H9 (cell line): ENCODE measurements at regions not wholly inside any gene's neighbourhood (a gene's known extent, or its start where the extent isn't known, plus 50 kb on each side); places are given as distances from the start of the nearest gene placed in this dataset.

ENCODE experiments used
- DNase-seq: peaks from one replicate; pipeline ENCODE4 v3.0.0-alpha.2; 2017
- H2AFZ ChIP-seq: one replicate; pipeline ENCODE4 v1.6.1; 2013; ENCODE audit warnings: mild to moderate bottlenecking, low read length, control low read depth, moderate library complexity
- H2AK5ac ChIP-seq: 2 replicates; pipeline ENCODE4 v1.6.1; 2013; ENCODE audit warnings: low read length, control low read depth, mixed read lengths; ENCODE audit not compliant: insufficient read length
- H2BK120ac ChIP-seq: one replicate; pipeline ENCODE4 v1.6.1; 2013; ENCODE audit warnings: low read depth, mild to moderate bottlenecking, low read length, control low read depth, inconsistent platforms; ENCODE audit not compliant: poor library complexity, severe bottlenecking
- H2BK12ac ChIP-seq: 2 replicates; pipeline ENCODE4 v1.6.1; 2013; ENCODE audit warnings: low read length, control low read depth, mixed read lengths, low read depth; ENCODE audit not compliant: insufficient read length
- H2BK15ac ChIP-seq: 2 replicates; pipeline ENCODE4 v1.6.1; 2013; ENCODE audit warnings: low read depth, low read length, control low read depth
- H2BK20ac ChIP-seq: one replicate; pipeline ENCODE4 v1.6.1; 2013; ENCODE audit warnings: low read depth, mild to moderate bottlenecking, low read length, control low read depth, inconsistent platforms; ENCODE audit not compliant: poor library complexity, severe bottlenecking
- H2BK5ac ChIP-seq: 2 replicates; pipeline ENCODE4 v1.6.1; 2013; ENCODE audit warnings: low read length, control low read depth, mixed read lengths; ENCODE audit not compliant: insufficient read length
- H3K14ac ChIP-seq: 2 replicates; pipeline ENCODE4 v1.6.1; 2013; ENCODE audit warnings: low read length, control low read depth; ENCODE audit not compliant: insufficient read depth
- H3K18ac ChIP-seq: 2 replicates; pipeline ENCODE4 v1.6.1; 2013; ENCODE audit warnings: low read depth, mild to moderate bottlenecking, mixed read lengths, low read length, control low read depth; ENCODE audit not compliant: insufficient read length
- H3K23ac ChIP-seq: 2 replicates; pipeline ENCODE4 v1.6.1; 2013; ENCODE audit warnings: low read length, control low read depth, mixed read lengths, low read depth; ENCODE audit not compliant: insufficient read length
- H3K23me2 ChIP-seq: 2 replicates; pipeline ENCODE4 v1.6.1; 2013; ENCODE audit warnings: low read depth, mild to moderate bottlenecking, mixed read lengths, low read length, control low read depth; ENCODE audit not compliant: insufficient read length, poor library complexity, severe bottlenecking
- H3K27ac ChIP-seq: 2 replicates; pipeline ENCODE4 v1.5.1; 2013; ENCODE audit warnings: low read length, control low read depth, mixed read lengths, low read depth; ENCODE audit not compliant: insufficient read length
- H3K27me3 ChIP-seq: 2 replicates; pipeline ENCODE4 v1.6.1; 2013; ENCODE audit warnings: low read length, control low read depth, inconsistent platforms; ENCODE audit not compliant: insufficient read depth
- H3K4ac ChIP-seq: 2 replicates; pipeline ENCODE4 v1.6.1; 2013; ENCODE audit warnings: low read depth, mild to moderate bottlenecking, control low read depth, inconsistent platforms, low read length, moderate library complexity
- H3K4me1 ChIP-seq: 2 replicates; pipeline ENCODE4 v1.6.1; 2013; ENCODE audit warnings: low read length, control low read depth, inconsistent platforms; ENCODE audit not compliant: insufficient read depth
- H3K4me2 ChIP-seq: 2 replicates; pipeline ENCODE4 v1.6.1; 2013; ENCODE audit warnings: low read length, control low read depth, mixed read lengths; ENCODE audit not compliant: insufficient read length, insufficient read depth
- H3K56ac ChIP-seq: 2 replicates; pipeline ENCODE4 v1.6.1; 2013; ENCODE audit warnings: low read depth, mild to moderate bottlenecking, mixed read lengths, low read length, control low read depth; ENCODE audit not compliant: insufficient read length
- H3K79me1 ChIP-seq: 2 replicates; pipeline ENCODE4 v1.6.1; 2013; ENCODE audit warnings: low read depth, mild to moderate bottlenecking, moderate library complexity, low read length, control low read depth, inconsistent platforms; ENCODE audit not compliant: insufficient read depth, poor library complexity, severe bottlenecking
- H3K79me2 ChIP-seq: 2 replicates; pipeline ENCODE4 v1.6.1; 2013; ENCODE audit warnings: low read length, control low read depth, inconsistent platforms; ENCODE audit not compliant: insufficient read depth
- H3K9ac ChIP-seq: 2 replicates; pipeline ENCODE4 v1.6.1; 2013; ENCODE audit warnings: low read length, control low read depth, mixed read lengths; ENCODE audit not compliant: insufficient read length; ENCODE audit errors: extremely low read depth
- H3K9me3 ChIP-seq: one replicate; pipeline ENCODE4 v1.6.1; 2013; ENCODE audit warnings: low read depth, low read length, inconsistent platforms; ENCODE audit not compliant: control insufficient read depth
- H3T11ph ChIP-seq: one replicate; pipeline ENCODE4 v1.6.1; 2013; ENCODE audit warnings: mild to moderate bottlenecking, low read length, control low read depth, inconsistent platforms
- H4K20me1 ChIP-seq: one replicate; pipeline ENCODE4 v1.6.1; 2013; ENCODE audit not compliant: control insufficient read depth, insufficient read length, insufficient read depth
- H4K5ac ChIP-seq: 2 replicates; pipeline ENCODE4 v1.6.1; 2013; ENCODE audit warnings: low read depth, mild to moderate bottlenecking, mixed read lengths, low read length, control low read depth; ENCODE audit not compliant: insufficient read length
- H4K8ac ChIP-seq: replicated peaks from 2 replicates; pipeline ENCODE4 v1.6.1; 2013; ENCODE audit warnings: low read length, control low read depth, mixed read lengths, low read depth; ENCODE audit not compliant: insufficient read length
- H4K91ac ChIP-seq: 2 replicates; pipeline ENCODE4 v1.6.1; 2013; ENCODE audit warnings: low read depth, mild to moderate bottlenecking, moderate library complexity, mixed read lengths, low read length, control low read depth; ENCODE audit not compliant: insufficient read length
- H3K27ac Mint-ChIP-seq, 3 experiments: 2 replicates in 2 of 3; 3 replicates in 1 of 3; pipeline ENCODE4 v1.8.0; 2020 to 2021; ENCODE audit warnings: mixed read lengths in 3 of 3, mild to moderate bottlenecking in 1 of 3, moderate library complexity in 1 of 3
- H3K27me3 Mint-ChIP-seq: 2 replicates; pipeline ENCODE4 v1.8.0; 2021; ENCODE audit warnings: low read depth, mild to moderate bottlenecking, moderate library complexity, mixed read lengths
- H3K36me3 Mint-ChIP-seq, 3 experiments: 2 replicates in 2 of 3; 3 replicates in 1 of 3; pipeline ENCODE4 v1.8.0; 2020 to 2021; ENCODE audit warnings: low read depth in 3 of 3, mixed read lengths in 3 of 3; ENCODE audit not compliant: insufficient read depth in 1 of 3
- H3K4me1 Mint-ChIP-seq, 2 experiments: 2 replicates each; pipeline ENCODE4 v1.8.0; 2020; ENCODE audit warnings: mixed read lengths in 2 of 2
- H3K4me3 Mint-ChIP-seq, 2 experiments: 2 replicates in 1 of 2; 3 replicates in 1 of 2; pipeline ENCODE4 v1.8.0; 2020 to 2021; ENCODE audit warnings: mild to moderate bottlenecking in 2 of 2, mixed read lengths in 2 of 2, moderate library complexity in 1 of 2
- H3K9me3 Mint-ChIP-seq, 2 experiments: 2 replicates in 1 of 2; 3 replicates in 1 of 2; pipeline ENCODE4 v1.8.0; 2020; ENCODE audit warnings: mild to moderate bottlenecking in 2 of 2, mixed read lengths in 2 of 2, moderate library complexity in 1 of 2
- CTCF ChIP-seq: fragments of 200-600 bp; sonication (generic); conservative IDR thresholded peaks from 3 replicates; pipeline ENCODE4 v1.8.0; 2021; ENCODE audit warnings: antibody characterized with exemption, mild to moderate bottlenecking
- WGBS: extraction: QIAGEN DNeasy Blood & Tissue Kit; methylation state at CpG from one replicate; pipeline ENCODE4 v1.1.7; 2013; ENCODE audit warnings: missing lambda C conversion rate, low lambda C conversion rate, mixed read lengths; ENCODE audit not compliant: insufficient read length; ENCODE audit errors: extremely low coverage; 5-methylcytosine and 5-hydroxymethylcytosine counted together

- no peaks in the 10 kb centered on the region for H3K9me3 Mint-ChIP-seq
- Histone ChIP-seq H3K4me2 (no peak overlapping the region), H3K23me2 (no peaks in the 10 kb centered on the region), H3K79me1 (no peaks in the 10 kb centered on the region), H2BK12ac (no peak overlapping the region), H2AFZ (no peak overlapping the region), H2BK15ac (no peak overlapping the region), H3K4me1 (no peaks in the 10 kb centered on the region), H3K4ac (no peak overlapping the region), H3K14ac (no peak overlapping the region), H3K56ac (no peak overlapping the region), H3T11ph (no peak overlapping the region), H4K5ac (no peak overlapping the region), H4K91ac (no peak overlapping the region), H2AK5ac (no peak overlapping the region), H3K18ac (no peak overlapping the region), H3K9ac (no peak overlapping the region), H2BK120ac (no peak overlapping the region), H4K20me1 (no peaks in the 10 kb centered on the region), H3K27me3 (no peaks in the 10 kb centered on the region), H4K8ac (no peak overlapping the region), H3K9me3 (no peaks in the 10 kb centered on the region), H3K27ac (no peak overlapping the region), H3K79me2 (no peaks in the 10 kb centered on the region), H3K23ac (no peak overlapping the region), H2BK5ac (no peak overlapping the region), H2BK20ac (no peak overlapping the region)
- no peak overlapping the region for H3K4me3 Mint-ChIP-seq
- peak overlapping the region in 1 of 3 experiments; percentile 44; a peak in 1 of 7 replicates for H3K27ac Mint-ChIP-seq
- DNase-seq, result no peak
- no CpG with 5 or more reads among the region's 6 CpGs for WGBS
- no peak for TF ChIP-seq CTCF
- peaks cover 2 to 5% of the 10 kb centered on the region in 2 experiments; a peak in 2 of 4 replicates for H3K4me1 Mint-ChIP-seq
- no peaks in the 10 kb centered on the region; a peak in 1 of 7 replicates for H3K36me3 Mint-ChIP-seq
- H3K27me3 Mint-ChIP-seq, result no peaks in the 10 kb centered on the region; the same call in none of the 2 replicates
Observed at GRCh38 chr4:16384576-16384975, 158.3 kb upstream of the TAPT1 start.
